ENCODE measurements at regions not wholly inside any gene's neighbourhood (a gene's known extent, or its start where the extent isn't known, plus 50 kb on each side); places are given as distances from the start of the nearest gene placed in this dataset.

DNA sequence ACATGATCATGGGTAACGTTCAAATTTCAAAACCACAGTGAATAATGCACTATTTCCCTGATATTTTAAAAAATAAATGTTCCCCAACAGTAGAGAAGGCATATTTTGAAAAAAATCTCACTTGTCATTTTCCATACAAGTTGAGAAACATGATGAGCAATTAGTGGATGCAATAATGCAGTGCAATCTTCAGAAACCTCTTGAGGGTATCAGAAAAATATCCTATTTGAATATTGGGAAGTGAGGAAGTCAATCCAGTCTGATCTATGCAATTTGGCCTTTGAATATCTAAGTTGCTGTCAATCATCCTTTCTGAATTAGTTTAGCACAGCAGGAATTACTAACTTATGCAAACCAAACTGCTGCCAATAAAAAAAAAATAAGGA lies 776.8 kb downstream of the PCDH18 start:
- no peak for DNase-seq (ENCODE audit: low spot score)

DNA sequence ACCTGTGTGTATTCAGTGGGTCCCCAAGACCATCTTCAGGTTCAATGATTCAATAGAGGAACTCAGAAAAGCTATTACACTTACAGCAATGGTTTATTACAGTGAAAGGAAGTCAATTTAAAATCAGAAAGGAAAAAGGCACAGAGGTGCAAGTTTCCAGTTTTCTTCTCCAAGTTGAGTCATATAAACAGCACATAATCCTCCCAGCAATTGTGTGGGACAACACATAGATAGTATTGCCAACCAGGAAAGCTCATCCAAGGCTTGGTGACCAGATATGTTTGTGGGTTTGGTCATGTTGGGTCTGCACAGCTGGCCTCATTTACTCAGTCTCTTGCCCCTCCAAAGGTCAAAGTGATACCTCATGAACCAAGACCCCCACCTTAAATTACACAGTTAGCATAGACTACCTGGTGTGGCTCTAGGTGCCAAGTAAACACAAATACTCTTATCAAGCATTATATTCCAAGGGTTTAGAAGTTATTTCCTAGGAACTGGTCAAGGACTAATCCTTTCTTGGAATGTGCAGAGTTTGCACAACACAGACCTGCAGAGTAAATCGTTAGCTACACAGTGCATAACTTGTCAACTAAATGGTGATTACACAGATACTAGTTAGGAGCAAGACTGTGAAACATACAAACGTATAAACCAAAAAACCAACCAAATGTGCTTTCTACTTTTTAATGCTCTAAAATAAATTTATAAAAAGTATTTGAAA lies 777.3 kb downstream of the PCDH18 start:
- no peak for DNase-seq (ENCODE audit: low spot score)

DNA sequence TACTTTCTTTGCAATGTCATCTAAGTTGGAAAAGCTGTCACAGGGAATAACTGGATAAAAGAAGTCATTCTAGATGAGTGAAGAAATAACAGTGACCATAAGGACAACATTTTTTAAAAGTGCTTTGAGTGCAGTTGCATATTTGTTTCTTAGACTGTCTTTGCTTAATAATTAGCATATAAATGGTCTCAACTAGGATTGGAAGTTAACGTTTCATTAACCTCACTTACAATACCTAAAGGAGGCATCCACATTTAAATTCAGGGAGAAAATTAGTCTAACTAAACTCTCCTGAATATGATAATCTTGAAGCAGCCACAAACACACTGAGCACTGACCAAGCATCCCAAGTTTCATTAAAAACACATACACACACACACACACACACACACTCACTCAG lies 780.7 kb downstream of the PCDH18 start:
- no peak for DNase-seq (ENCODE audit: low spot score)

DNA sequence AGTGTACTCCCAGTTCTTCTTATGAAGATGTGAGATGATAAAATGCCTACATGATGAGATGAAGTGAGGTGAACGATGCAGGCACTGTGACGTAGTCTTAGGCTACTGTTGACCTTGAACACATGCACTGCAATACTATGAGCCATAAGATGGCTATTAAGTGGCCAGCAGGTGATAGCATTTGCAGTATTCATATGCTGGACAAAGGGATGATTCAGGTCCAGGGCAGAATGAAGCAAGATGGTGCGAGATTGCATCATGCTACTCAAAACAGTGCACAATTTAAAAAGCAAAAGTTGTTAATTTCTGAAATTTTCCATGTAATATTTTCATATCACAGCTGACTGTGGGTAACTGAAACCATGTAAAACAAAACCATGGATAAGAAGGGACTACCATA lies 781.4 kb downstream of the PCDH18 start:
- DNase-seq (ENCODE audit: low spot score): no peak

DNA sequence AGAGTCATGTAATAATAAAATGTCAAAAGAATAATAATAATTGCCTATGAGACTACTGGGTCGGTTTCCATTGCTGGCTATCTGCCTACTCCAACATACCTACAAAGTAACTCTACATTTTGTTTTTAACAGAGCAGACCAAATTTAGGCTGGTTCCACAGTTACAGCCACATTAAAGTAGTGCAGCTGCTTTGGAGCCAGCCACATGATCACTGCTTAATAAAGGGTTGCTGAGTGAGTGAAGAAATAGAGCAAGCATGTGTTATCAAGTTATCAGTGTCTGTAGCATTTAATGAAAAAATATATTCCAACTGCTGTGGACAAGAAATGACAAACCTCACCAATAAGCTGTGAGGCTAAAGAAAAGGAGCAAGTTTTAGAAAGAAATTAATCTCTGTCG lies 782.3 kb downstream of the PCDH18 start:
- no peak for DNase-seq (ENCODE audit: low spot score)

- no peak for DNase-seq (ENCODE audit: low spot score)
Observed at GRCh38 chr4:136748773-136749172, 783.5 kb downstream of the PCDH18 start.

- no peak for DNase-seq (ENCODE audit: low spot score)
Observed at GRCh38 chr4:136748165-136748564, 784.1 kb downstream of the PCDH18 start.

DNA sequence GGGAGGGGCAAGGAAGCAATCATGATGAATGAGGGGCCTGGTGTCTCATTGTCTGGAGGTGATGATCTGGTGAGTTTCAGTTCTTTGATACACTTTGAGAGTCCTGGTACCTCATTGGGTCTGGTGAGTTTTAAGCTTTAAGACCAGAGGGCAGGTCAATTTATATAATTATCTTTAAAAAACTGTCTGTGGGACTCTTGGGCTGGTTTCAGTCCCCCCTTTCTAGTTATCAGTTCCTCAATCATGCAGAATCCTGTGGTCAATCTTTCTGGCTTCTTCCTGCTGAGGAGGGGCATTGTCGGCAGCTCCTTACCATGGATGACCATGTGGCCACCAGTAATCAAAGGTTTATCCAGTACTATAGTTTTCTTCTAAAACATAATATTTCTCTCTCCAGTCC lies 789.1 kb downstream of the PCDH18 start:
- DNase-seq (ENCODE audit: low spot score): no peak

- no peak for DNase-seq (ENCODE audit: low spot score)
Observed at GRCh38 chr4:136742333-136742732, 790.0 kb downstream of the PCDH18 start.

- DNase-seq (ENCODE audit: low spot score): no peak
Observed at GRCh38 chr4:136741468-136741867, 790.8 kb downstream of the PCDH18 start.

- no peak for DNase-seq (ENCODE audit: low spot score)
Observed at GRCh38 chr4:136740326-136740725, 792.0 kb downstream of the PCDH18 start.

GRCh38 chr4:136737066-136737465 lies 795.2 kb downstream of the PCDH18 start:
- no peak for DNase-seq (ENCODE audit: low spot score)

DNA sequence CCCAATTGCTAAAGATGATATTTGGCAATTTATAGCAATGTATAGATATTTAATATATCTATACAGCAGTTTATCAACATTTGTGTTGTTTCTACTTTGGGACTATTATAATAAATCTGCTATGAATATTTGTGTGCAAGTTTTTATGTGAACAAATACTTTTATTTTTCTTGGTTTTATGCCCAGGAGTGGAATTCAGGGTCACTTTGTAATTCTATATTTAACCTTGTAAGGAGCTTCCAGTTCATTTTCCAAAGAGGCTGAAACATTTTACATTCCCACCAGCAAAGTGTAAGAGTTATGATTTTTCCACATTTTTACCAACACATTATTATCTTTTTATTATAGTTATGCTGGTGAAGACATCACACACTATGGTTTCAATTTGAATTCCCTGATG lies 801.3 kb downstream of the PCDH18 start:
- DNase-seq (ENCODE audit: low spot score): no peak

- no peak for DNase-seq (ENCODE audit: low spot score)
Observed at GRCh38 chr4:136725286-136726081, 806.8 kb downstream of the PCDH18 start.

GRCh38 chr4:136713140-136713539 lies 819.2 kb downstream of the PCDH18 start:
- no peak for DNase-seq (ENCODE audit: low spot score)

- DNase-seq (ENCODE audit: low spot score): no peak
Observed at GRCh38 chr4:136709897-136710296, 822.4 kb downstream of the PCDH18 start.

GRCh38 chr4:136706942-136707341 lies 825.4 kb downstream of the PCDH18 start:
- no peak for DNase-seq (ENCODE audit: low spot score)

- DNase-seq (ENCODE audit: low spot score): no peak
Observed at GRCh38 chr4:136699905-136700304, 832.4 kb downstream of the PCDH18 start.

DNA sequence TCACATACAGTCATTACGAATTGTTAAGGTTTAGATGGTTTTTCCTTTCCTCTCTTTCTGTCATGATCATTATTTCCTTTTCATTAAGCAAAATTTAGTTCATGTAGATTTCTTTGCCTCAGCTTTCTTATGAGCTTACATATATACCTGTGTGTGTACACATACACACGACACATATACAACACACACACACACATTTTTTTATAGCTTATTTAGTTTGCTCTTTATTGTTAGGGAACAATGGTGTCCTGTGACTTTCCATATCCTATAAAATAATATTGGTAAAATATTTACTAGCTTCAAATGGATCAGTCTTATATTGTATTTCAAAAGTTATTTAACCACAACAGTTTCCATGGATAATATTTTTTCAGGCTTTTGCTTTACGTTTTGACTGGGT lies 840.7 kb downstream of the PCDH18 start:
- DNase-seq (ENCODE audit: low spot score): no peak

DNA sequence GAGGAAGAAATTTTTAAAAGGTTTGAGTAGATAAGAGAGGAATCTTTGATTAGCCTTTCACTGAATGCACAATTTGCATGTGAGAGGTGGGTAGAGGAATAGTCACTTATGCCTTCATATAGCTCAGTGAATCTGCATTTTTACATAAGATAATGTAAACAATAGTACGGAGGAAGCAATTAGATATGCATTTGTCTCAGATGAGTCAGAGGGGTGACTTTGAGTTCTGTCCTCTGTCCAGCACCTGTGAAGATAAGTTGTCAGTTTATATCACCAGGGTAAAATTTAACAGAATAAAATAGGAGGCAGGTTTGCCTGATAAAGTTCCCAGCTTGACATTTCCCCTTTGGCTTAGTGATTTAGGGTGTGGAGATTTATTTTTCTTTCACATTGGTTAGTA lies 841.9 kb downstream of the PCDH18 start:
- DNase-seq (ENCODE audit: low spot score): peak; percentile 11

GRCh38 chr4:136687596-136687995 lies 844.7 kb downstream of the PCDH18 start:
- DNase-seq (ENCODE audit: low spot score): no peak

- no peak for DNase-seq (ENCODE audit: low spot score)
Observed at GRCh38 chr4:136687118-136687517, 845.2 kb downstream of the PCDH18 start.

DNA sequence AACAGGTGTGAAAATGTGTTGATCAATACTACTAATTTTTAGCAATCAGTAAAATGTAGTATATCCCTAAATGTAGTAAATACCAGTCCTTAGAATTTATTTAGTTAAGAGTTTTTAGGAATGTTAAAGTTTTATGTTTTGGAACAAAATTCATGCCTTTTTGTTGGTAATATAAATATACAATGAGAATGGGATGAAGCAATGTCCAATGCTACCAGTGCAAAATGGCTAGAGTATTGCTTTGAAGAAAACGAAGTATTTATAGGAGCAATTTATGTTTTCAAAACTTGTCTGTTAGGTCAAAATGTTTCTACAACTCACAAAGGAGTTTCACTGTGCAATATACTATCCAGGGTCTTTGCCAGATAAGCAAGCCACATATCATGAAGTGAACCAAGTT lies 851.5 kb downstream of the PCDH18 start:
- no peak for DNase-seq (ENCODE audit: low spot score)
